NT2/D1 (cell line): ENCODE measurements at regions not wholly inside any gene's neighbourhood (a gene's known extent, or its start where the extent isn't known, plus 50 kb on each side); places are given as distances from the start of the nearest gene placed in this dataset.

Source experiments
- SUZ12 ChIP-seq: IDR thresholded peaks from 2 replicates; pipeline ENCODE4 v1.6.1; 2011; ENCODE audit not compliant: insufficient read length, insufficient read depth; ENCODE audit errors: extremely low read depth
- YY1 ChIP-seq: IDR thresholded peaks from 2 replicates; pipeline ENCODE4 v1.6.1; 2011; ENCODE audit not compliant: insufficient read length, insufficient read depth

DNA sequence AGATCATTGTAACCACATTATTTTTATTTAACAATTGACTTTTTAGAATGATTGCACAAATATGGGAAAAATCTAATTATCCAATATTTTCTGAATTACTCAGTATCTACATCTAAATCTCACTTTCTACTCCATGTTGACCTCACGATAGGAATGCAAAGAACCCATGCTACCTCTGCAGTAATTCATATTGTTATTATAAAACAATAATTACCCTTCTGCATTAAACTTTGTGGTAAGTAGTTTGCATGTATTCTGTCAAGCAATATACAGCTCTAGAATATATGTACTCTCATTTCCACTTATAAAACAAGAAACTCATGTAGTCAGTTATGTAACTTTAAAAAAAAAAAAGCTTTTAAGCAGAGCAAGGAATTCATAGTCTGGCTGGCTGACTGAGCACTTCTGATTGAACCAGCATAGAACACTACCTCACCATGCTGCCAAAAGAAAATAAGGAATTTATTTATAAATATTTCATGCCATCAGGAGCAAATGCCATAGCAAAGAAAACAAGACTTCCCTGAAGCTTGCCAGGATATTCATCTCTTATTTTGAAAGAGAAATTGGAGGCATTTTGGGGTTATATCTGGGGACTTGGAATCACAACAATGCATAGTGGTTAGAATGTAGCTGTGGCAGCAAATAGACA lies 895.7 kb downstream of the XPNPEP1 start:
- TF ChIP-seq SUZ12 (no peak), YY1 (no peak)
